Calu3 (cell line): ENCODE measurements at regions not wholly inside any gene's neighbourhood (a gene's known extent, or its start where the extent isn't known, plus 50 kb on each side); places are given as distances from the start of the nearest gene placed in this dataset.

Source experiments
- BruUV-seq: library from RNA; stranded (reverse); fragments of 400-500 nt; replicated peaks from 2 replicates; lab custom pipeline; 2021; lab: Mats Ljungman, UMichigan
- CTCF ChIA-PET: fragments of 300-600 bp; sonication (Branson Sonifier 250); formaldehyde crosslinking; loops from one replicate; lab custom pipeline; 2022; ENCODE audit warnings: antibody characterized with exemption; lab: Charles Lee
- DNase-seq: peaks from one replicate; pipeline ENCODE4 v3.0.0; 2022
- H3K27ac Mint-ChIP-seq: one replicate; pipeline ENCODE4 v1.8.0; 2022; ENCODE audit warnings: mixed read lengths; ENCODE audit not compliant: unreplicated experiment
- H3K27me3 Mint-ChIP-seq: one replicate; pipeline ENCODE4 v1.8.0; 2022; ENCODE audit warnings: mixed read lengths; ENCODE audit not compliant: unreplicated experiment
- H3K36me3 Mint-ChIP-seq: one replicate; pipeline ENCODE4 v1.8.0; 2022; ENCODE audit warnings: mild to moderate bottlenecking, moderate library complexity, mixed read lengths; ENCODE audit not compliant: insufficient read depth, unreplicated experiment
- H3K4me1 Mint-ChIP-seq: one replicate; pipeline ENCODE4 v1.8.0; 2022; ENCODE audit warnings: mild to moderate bottlenecking, low read depth, mixed read lengths; ENCODE audit not compliant: unreplicated experiment
- H3K4me3 Mint-ChIP-seq: one replicate; pipeline ENCODE4 v1.8.0; 2022; ENCODE audit warnings: mild to moderate bottlenecking, low read depth, moderate library complexity, mixed read lengths; ENCODE audit not compliant: unreplicated experiment
- H3K9me3 Mint-ChIP-seq: one replicate; pipeline ENCODE4 v1.8.0; 2022; ENCODE audit warnings: low read depth, mixed read lengths; ENCODE audit not compliant: unreplicated experiment
- CTCF ChIP-seq: fragments of 200-600 bp; IDR thresholded peaks from one replicate; pipeline ENCODE4 v1.8.0; 2022; ENCODE audit warnings: antibody characterized with exemption; ENCODE audit not compliant: unreplicated experiment
- intact Hi-C: fragments of 100-400 bp; cut with micrococcal nuclease; formaldehyde crosslinking; loops from one replicate; pipeline ENCODE4 v1.10.0; 2022; ENCODE audit not compliant: unreplicated experiment

GRCh38 chr1:228989992-228990827 lies 254.9 kb downstream of the RHOU start:
- intact Hi-C loops = no loop called here
- no peak for DNase-seq
- H3K27ac Mint-ChIP-seq = no peak overlapping the region
- H3K36me3 Mint-ChIP-seq = no peaks in the 10 kb centered on the region
- no peaks in the 10 kb centered on the region for H3K27me3 Mint-ChIP-seq
- BruUV-seq = no TSS peak
- CTCF ChIA-PET = no interaction called here
- H3K9me3 Mint-ChIP-seq = no peaks in the 10 kb centered on the region
- H3K4me1 Mint-ChIP-seq = no peaks in the 10 kb centered on the region
- H3K4me3 Mint-ChIP-seq = no peak overlapping the region
- TF ChIP-seq CTCF = no peak

GRCh38 chr1:228990906-228991569 lies 255.8 kb downstream of the RHOU start:
- Mint-ChIP-seq H3K27me3 (no peaks in the 10 kb centered on the region), H3K27ac (no peak overlapping the region), H3K4me1 (no peaks in the 10 kb centered on the region), H3K36me3 (no peaks in the 10 kb centered on the region), H3K4me3 (no peak overlapping the region), H3K9me3 (no peaks in the 10 kb centered on the region)
- TF ChIP-seq CTCF = no peak
- DNase-seq = no peak
- CTCF ChIA-PET = no interaction called here
- intact Hi-C loops = no loop called here
- no TSS peak for BruUV-seq

GRCh38 chr1:228992044-228992443 lies 256.8 kb downstream of the RHOU start:
- TF ChIP-seq CTCF = no peak
- intact Hi-C loops = no loop called here
- no TSS peak for BruUV-seq
- Mint-ChIP-seq H3K27me3 (no peaks in the 10 kb centered on the region), H3K27ac (no peak overlapping the region), H3K36me3 (no peaks in the 10 kb centered on the region), H3K4me3 (no peak overlapping the region), H3K9me3 (no peaks in the 10 kb centered on the region), H3K4me1 (no peaks in the 10 kb centered on the region)
- DNase-seq = no peak
- CTCF ChIA-PET = no interaction called here

GRCh38 chr1:228992907-228993535 lies 257.7 kb downstream of the RHOU start:
- H3K27ac Mint-ChIP-seq = no peak overlapping the region
- H3K4me1 Mint-ChIP-seq = no peaks in the 10 kb centered on the region
- no peaks in the 10 kb centered on the region for H3K9me3 Mint-ChIP-seq
- intact Hi-C loops = no loop called here
- CTCF ChIA-PET = interaction anchor here (0.6 kb wide), 1 partner anchor 499 kb away, joined by 3 read pairs; no protein-coding TSS in a partner anchor
- BruUV-seq = no TSS peak
- H3K36me3 Mint-ChIP-seq = no peaks in the 10 kb centered on the region
- TF ChIP-seq CTCF = no peak
- H3K4me3 Mint-ChIP-seq = no peak overlapping the region
- no peak for DNase-seq
- no peaks in the 10 kb centered on the region for H3K27me3 Mint-ChIP-seq
